ENCODE measurements at regions not wholly inside any gene's neighbourhood (a gene's known extent, or its start where the extent isn't known, plus 50 kb on each side); places are given as distances from the start of the nearest gene placed in this dataset.

- Histone ChIP-seq H3K4me1 (ENCODE audit: control insufficient read depth, low read length) (no peaks in the 10 kb centered on the region), H3K4me3 (ENCODE audit: low read length) (no peak overlapping the region), H3K9me2 (replicated peaks; ENCODE audit: control insufficient read depth, low read length) (no peaks in the 10 kb centered on the region), H3K4me2 (ENCODE audit: low read length) (no peak overlapping the region), H3K9me3 (ENCODE audit: control insufficient read depth, insufficient read depth, low read length) (no peaks in the 10 kb centered on the region; the same call in 1 of the 2 replicates), H3K27me3 (ENCODE audit: control insufficient read depth, low read length) (no peaks in the 10 kb centered on the region), H3K36me3 (ENCODE audit: control insufficient read depth, low read length) (no peaks in the 10 kb centered on the region), H3K27ac (ENCODE audit: low read depth, low read length) (no peak overlapping the region), H3K79me2 (ENCODE audit: control insufficient read depth, low read length) (no peaks in the 10 kb centered on the region), H3F3A (ENCODE audit: control insufficient read depth, insufficient read depth) (no peaks in the 10 kb centered on the region), H4K20me1 (ENCODE audit: control insufficient read depth, insufficient read depth, low read depth, low read length) (no peaks in the 10 kb centered on the region)
- TF ChIP-seq EZH2phosphoT487 (IDR thresholded peaks at IDR 0.05; ENCODE audit: borderline replicate concordance, low read length), result no peak
Measured at GRCh38 chr2:2563309-2563860, 232.3 kb upstream of the MYT1L start.

GRCh38 chr2:2562867-2563266, 231.8 kb upstream of the MYT1L start:
- Histone ChIP-seq H3F3A (ENCODE audit: control insufficient read depth, insufficient read depth) (no peaks in the 10 kb centered on the region), H3K4me1 (ENCODE audit: control insufficient read depth, low read length) (no peaks in the 10 kb centered on the region), H3K9me2 (replicated peaks; ENCODE audit: control insufficient read depth, low read length) (no peaks in the 10 kb centered on the region), H3K36me3 (ENCODE audit: control insufficient read depth, low read length) (no peaks in the 10 kb centered on the region), H3K27ac (ENCODE audit: low read depth, low read length) (no peak overlapping the region), H3K9me3 (ENCODE audit: control insufficient read depth, insufficient read depth, low read length) (no peaks in the 10 kb centered on the region; the same call in 1 of the 2 replicates), H3K79me2 (ENCODE audit: control insufficient read depth, low read length) (no peaks in the 10 kb centered on the region), H3K4me2 (ENCODE audit: low read length) (no peak overlapping the region), H3K4me3 (ENCODE audit: low read length) (no peak overlapping the region), H3K27me3 (ENCODE audit: control insufficient read depth, low read length) (no peaks in the 10 kb centered on the region), H4K20me1 (ENCODE audit: control insufficient read depth, insufficient read depth, low read depth, low read length) (no peaks in the 10 kb centered on the region)
- TF ChIP-seq CTCF (IDR thresholded peaks at IDR 0.05; ENCODE audit: low read depth, low read length, poor library complexity, severe bottlenecking) (no peak), EZH2phosphoT487 (IDR thresholded peaks at IDR 0.05; ENCODE audit: borderline replicate concordance, low read length) (no peak)

- Histone ChIP-seq H3K79me2 (ENCODE audit: control insufficient read depth, low read length) (no peaks in the 10 kb centered on the region), H3K27me3 (ENCODE audit: control insufficient read depth, low read length) (no peaks in the 10 kb centered on the region), H3K4me3 (ENCODE audit: low read length) (no peak overlapping the region), H3K4me2 (ENCODE audit: low read length) (no peak overlapping the region), H3K9me2 (replicated peaks; ENCODE audit: control insufficient read depth, low read length) (no peaks in the 10 kb centered on the region), H4K20me1 (ENCODE audit: control insufficient read depth, insufficient read depth, low read depth, low read length) (no peaks in the 10 kb centered on the region), H3K9me3 (ENCODE audit: control insufficient read depth, insufficient read depth, low read length) (no peaks in the 10 kb centered on the region; the same call in 1 of the 2 replicates), H3K4me1 (ENCODE audit: control insufficient read depth, low read length) (no peaks in the 10 kb centered on the region), H3F3A (ENCODE audit: control insufficient read depth, insufficient read depth) (no peaks in the 10 kb centered on the region), H3K36me3 (ENCODE audit: control insufficient read depth, low read length) (no peaks in the 10 kb centered on the region), H3K27ac (ENCODE audit: low read depth, low read length) (no peak overlapping the region)
- no peak for TF ChIP-seq CTCF (IDR thresholded peaks at IDR 0.05; ENCODE audit: low read depth, low read length, poor library complexity, severe bottlenecking)
- TF ChIP-seq EZH2phosphoT487 (IDR thresholded peaks at IDR 0.05; ENCODE audit: borderline replicate concordance, low read length), result no peak
Measured at GRCh38 chr2:2561346-2562095, 230.4 kb upstream of the MYT1L start.

GRCh38 chr2:2560374-2561015, 229.4 kb upstream of the MYT1L start:
- Histone ChIP-seq H3K36me3 (ENCODE audit: control insufficient read depth, low read length) (no peaks in the 10 kb centered on the region), H3F3A (ENCODE audit: control insufficient read depth, insufficient read depth) (no peaks in the 10 kb centered on the region), H3K4me3 (ENCODE audit: low read length) (no peak overlapping the region), H3K9me2 (replicated peaks; ENCODE audit: control insufficient read depth, low read length) (no peaks in the 10 kb centered on the region), H3K27ac (ENCODE audit: low read depth, low read length) (no peak overlapping the region), H3K79me2 (ENCODE audit: control insufficient read depth, low read length) (no peaks in the 10 kb centered on the region), H3K27me3 (ENCODE audit: control insufficient read depth, low read length) (no peaks in the 10 kb centered on the region), H4K20me1 (ENCODE audit: control insufficient read depth, insufficient read depth, low read depth, low read length) (no peaks in the 10 kb centered on the region), H3K9me3 (ENCODE audit: control insufficient read depth, insufficient read depth, low read length) (no peaks in the 10 kb centered on the region), H3K4me2 (ENCODE audit: low read length) (no peak overlapping the region), H3K4me1 (ENCODE audit: control insufficient read depth, low read length) (no peaks in the 10 kb centered on the region)
- TF ChIP-seq CTCF (IDR thresholded peaks at IDR 0.05; ENCODE audit: low read depth, low read length, poor library complexity, severe bottlenecking), result no peak
- no peak for TF ChIP-seq EZH2phosphoT487 (IDR thresholded peaks at IDR 0.05; ENCODE audit: borderline replicate concordance, low read length)

All from DOHH2 (cell line).